HG02571 (cell line): ENCODE measurements at regions not wholly inside any gene's neighbourhood (a gene's known extent, or its start where the extent isn't known, plus 50 kb on each side); places are given as distances from the start of the nearest gene placed in this dataset.
"Not testable (repeated sequence)": the region's sequence is repeated elsewhere in the genome, so short reads cannot be mapped to it uniquely, and the experiment has no call there.

ENCODE experiments used
- ATAC-seq: cut with Tn5 transposase; IDR thresholded peaks from one replicate; pipeline ENCODE4 v1.9.1; 2021; ENCODE audit warnings: mild to moderate bottlenecking, moderate library complexity; ENCODE audit not compliant: unreplicated experiment

GRCh38 chr5:110987573-110987972 is 83.9 kb upstream of the TSLP start:
- not testable (repeated sequence) for ATAC-seq

DNA sequence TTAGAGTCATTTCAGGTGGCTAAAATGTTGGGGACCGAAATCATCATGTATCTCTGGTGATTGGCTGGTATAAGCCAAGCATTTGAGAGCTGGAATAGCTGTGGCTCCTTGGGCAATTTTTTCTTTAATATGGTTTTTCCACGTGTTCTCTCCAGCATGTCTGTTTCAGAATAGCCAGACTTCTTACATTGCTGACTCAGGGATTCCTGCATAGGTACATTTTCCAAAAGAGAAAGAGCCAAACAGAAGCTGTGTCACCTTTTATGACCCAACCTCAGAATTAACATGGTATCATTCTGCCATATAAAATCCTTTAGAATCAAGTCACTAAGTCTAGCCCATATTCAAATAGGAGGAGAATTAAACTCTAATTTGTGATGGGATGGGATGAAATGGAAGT is 74.8 kb upstream of the TSLP start:
- ATAC-seq = no peak

- ATAC-seq = no peak
These were observed 69.5 kb upstream of the TSLP start for GRCh38 chr5:111002036-111002435.

- no peak for ATAC-seq
These were observed 67.9 kb upstream of the TSLP start for GRCh38 chr5:111003623-111004022.

GRCh38 chr5:111004291-111004690 is 67.2 kb upstream of the TSLP start:
- no peak for ATAC-seq

GRCh38 chr5:111010783-111011182 is 60.7 kb upstream of the TSLP start:
- ATAC-seq = no peak

DNA sequence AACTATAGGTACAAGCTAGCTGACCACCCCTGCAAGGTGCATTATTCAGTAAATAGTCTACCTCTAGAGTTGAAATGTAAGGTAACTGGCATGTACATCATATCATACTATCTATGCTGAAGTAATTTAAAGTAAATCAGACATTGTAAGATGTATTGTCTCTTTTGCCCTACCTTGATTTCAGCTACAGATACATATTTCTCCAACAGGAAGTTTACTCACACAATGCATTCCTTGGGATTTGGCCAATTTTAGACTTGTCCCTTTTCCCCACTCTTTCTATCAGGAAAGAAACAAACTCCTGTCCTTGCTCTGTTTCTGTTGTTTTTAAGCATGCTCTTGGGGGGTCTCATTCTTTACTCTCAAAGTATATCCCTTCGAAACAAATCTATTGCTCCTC is 58.5 kb upstream of the TSLP start:
- ATAC-seq = no peak

- ATAC-seq = no peak
These were observed 54.7 kb upstream of the TSLP start for GRCh38 chr5:111016801-111017200.

GRCh38 chr5:111017731-111018130 is 53.8 kb upstream of the TSLP start:
- no peak for ATAC-seq
